Fibroblast of skin of right quadriceps (primary cell): ENCODE measurements at regions not wholly inside any gene's neighbourhood (a gene's known extent, or its start where the extent isn't known, plus 50 kb on each side); places are given as distances from the start of the nearest gene placed in this dataset.
"Not testable (repeated sequence)": the region's sequence is repeated elsewhere in the genome, so short reads cannot be mapped to it uniquely, and the experiment has no call there.

Experiments
- DNase-seq: peaks from one replicate; pipeline ENCODE4 v3.0.0-alpha.2; 2013

DNA sequence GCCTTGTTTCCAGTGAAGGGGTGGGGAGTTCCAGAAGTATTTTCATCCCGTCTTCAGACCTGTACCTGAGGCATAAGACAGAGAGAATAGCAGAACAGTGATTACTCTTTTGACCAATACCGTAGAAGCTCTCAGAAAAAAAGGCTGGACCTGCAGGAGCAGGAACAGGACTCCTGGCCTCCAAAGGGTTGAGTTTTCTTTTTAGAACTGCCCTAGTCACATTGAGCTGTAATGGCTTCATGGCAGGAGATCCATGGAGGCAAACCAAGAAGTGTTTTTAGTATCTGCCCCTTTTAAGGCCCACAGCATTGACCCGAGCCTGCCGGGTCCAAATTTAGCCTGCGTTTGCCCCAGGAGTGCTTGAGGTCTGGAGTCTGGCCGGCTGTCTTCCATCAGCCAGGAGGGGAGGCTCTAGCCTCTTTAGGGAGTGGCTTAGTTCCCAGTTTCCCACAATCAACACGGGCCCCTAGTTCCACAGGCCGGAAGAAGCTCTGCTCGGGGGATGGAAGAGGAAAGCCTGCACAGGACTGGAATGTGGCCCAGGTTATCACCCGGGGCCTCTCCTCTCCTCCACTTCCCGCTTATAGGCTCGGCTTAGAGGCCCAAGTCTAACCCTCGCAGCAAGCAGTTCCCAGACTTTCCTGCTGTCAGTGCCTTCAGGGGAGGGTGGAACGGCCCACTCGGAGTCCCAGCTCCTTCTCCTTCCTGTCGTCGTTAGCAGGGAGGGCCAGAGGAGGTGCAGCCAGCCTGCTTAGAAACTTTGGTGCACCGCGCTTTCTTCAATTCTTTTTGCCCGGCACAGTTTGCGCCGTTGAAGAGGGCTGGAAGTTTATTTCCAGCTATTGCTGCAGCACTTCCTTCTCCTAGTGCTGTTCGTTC lies 80.7 kb downstream of the C9orf152 start:
- DNase-seq: peak; percentile 77

DNA sequence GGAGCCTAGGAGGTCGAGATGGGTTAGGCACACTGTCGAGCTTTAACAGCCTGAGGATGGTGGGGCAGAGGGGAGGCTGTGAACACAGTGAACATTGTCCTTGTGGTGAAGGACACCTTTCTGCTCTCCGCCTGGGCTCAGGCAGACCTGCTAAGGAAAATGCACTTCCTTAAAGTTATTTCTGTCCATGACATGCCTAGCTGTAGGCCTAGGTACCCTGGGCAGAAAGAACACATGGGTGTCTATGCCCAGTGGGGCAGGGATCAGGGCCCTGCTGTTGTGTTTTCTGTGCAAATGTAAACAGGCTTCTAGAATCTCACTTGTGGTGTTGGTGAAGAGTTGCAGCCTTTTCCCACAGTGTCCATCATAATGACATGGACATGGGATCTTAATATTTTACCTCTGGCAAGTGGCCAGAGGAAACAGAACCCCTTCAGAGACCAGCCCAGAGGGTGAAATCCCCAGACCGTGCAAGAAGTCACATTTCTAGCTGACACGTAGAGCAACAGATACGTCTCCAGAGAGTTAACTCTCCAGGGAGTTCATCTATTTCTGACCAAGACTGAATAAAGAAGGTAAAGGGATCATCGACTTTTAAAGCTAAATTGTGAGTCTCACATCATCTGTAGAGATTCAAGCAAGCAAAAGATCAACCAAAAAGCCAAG lies 79.2 kb downstream of the C9orf152 start:
- no peak for DNase-seq

DNA sequence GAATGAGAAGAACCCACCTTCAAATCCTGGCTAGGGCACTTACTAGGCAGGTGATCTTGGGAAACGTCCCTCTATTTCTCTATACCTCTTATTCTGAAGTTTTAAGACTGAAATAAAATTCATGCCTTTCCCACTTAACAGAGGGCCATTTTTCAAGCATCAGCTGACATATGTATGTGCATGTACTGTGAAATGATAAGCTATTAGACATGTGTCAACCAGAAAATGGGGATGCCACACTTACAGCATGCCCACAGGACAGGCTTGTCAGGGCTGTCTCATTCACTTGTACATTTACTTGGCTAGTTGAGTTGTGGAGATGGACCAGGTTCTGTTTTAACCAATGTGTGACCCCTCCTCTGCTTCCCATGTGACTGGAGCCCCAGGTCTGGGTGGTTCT lies 78.5 kb downstream of the C9orf152 start:
- no peak for DNase-seq

DNA sequence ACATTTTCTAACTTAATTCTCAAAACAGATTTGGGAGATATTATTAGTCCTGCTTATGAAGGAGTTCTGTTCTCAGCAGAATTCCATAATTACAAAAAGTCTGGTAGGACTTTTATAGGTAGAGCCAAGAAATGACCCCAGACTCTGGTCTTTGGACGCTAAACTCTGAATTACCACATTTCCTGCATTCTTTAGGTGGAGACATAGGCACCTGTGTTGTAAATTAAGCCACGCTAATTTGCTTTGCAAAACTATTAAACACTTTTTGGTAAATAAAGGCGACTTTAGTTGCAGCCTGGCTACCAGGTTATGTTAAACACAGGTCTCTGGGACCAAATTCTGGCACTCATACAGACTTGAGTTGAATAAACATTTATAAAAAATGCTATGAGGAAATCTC lies 77.7 kb downstream of the C9orf152 start:
- DNase-seq: no peak

DNA sequence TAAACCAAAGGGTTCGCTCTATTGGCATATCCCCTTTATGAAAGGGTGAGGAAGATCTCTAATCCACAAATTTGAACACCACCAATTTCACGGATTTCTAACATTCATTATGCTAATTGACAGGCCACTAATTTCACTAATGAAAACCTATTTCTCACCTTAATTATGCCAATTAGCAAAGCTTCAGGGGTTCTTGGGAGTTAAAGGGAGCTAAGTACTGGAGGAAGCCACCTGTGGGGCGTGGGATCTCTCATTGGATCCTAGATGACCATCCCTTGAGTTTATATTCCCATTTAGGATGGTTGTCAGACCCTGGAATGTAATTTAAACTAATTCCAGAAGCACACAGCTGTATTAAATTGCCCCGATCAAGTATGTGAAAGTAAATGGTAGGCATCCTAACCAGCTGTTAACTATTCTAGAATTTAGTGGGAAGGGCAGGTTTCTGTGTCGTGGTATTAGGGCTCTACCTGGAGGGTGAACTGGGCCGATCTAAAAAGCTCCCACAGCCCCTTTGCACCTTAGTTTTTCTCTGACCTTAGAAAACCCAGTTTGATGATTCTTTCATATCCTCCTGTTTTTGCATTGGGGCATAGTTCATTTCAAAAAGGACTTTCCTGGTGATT lies 77.1 kb downstream of the C9orf152 start:
- DNase-seq: no peak

DNA sequence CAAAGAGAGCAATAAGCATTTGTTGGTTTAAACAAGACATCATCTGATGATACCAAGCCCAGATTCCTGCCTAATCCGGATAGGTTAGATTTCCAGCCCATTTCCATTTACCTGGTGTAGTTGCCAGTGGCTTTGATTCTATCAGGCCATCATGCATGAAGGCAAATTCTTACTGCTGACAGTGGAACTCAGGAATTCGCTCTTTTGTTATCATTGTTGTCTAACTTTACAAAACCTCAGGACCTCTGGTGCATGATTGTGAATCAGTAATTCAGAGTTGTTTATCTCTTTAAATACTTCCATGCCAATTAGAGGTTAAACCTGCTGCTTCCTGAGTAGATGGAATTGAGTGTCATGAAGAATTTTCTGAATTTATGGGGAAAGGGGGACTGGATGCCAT lies 76.5 kb downstream of the C9orf152 start:
- DNase-seq: peak; percentile 57

DNA sequence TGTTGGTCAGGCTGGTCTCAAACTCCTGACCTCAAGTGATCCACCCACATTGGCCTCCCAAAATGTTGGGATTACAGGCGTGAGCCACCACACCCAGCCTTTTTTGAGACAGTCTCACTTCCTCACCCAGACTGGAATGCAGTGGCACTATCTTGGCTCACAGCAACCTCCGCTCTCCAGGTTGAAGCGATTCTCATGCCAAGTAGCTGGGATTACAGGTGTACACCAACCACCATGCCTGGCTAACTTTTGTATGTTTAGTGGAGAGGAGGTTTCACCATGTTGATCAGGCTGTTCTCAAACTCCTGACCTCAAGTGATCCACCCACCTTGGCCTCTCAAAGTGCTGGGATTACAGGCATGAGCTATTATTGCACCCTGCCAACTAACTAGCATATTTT lies 75.4 kb downstream of the C9orf152 start:
- not testable (repeated sequence) for DNase-seq

DNA sequence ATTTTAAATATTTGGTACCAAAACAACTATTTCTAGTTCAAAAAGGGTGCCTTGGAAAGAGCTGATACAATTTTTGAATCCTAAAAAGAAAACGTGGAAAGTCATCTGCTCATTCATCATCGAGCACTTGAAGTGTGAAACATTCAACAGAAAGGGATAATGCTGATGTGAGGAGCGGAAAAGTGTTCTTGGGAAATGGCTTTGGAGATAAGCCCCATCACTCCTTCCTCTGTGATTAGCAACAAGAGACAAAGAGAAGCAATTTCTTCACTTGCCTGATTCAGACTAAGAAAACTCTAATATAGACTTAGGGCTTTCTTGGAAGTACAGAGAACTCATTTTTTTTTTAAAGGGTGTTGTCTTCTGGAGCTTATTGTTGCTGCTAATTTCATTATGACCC lies 74.9 kb downstream of the C9orf152 start:
- DNase-seq: no peak

DNA sequence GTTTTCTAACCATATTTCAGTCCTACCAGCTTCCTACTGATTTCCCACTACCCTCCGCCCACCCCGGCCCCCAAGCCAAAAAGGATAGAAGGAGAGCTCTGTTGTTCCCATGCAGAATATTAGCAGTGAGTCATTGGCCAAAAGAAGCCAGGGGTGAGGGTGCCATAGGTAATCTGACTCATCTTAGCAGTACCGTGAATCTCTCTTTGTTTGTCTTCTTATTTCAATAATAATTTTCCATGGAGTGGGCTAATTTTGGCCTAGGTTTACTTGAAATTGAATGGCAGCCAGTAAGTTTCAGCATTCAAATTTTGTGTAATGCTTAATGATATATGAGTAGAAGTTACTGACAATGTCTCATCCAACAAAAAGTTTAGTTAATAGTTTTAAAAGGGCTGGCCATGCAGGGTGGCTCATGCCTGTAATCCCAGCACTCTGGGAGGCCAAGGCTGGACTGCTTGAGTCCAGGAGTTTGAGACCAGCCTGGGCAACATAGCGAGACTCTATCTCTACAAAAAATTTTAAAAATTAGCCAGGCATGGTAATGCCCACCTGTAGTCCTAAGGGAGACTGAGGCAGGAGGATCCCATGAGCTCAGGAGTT lies 74.2 kb downstream of the C9orf152 start:
- peak; percentile 69 for DNase-seq

DNA sequence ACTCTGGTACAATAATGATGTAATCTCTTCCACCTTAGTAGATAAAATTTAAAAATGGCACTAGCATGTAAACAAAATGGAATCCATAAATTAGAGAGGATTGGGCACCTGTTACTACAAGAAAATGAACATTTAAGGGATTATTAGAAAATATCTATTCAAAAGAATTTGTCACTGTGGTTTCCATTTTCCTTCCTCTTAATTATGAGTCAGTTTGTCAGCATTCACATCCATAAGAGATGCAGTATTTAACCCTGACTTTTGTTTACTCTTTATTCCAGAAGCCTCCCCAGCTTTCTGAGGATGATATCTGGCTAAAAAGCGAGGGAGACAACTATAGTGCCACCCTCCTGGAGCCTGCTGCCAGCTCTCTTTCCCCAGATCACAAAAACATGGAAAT lies 72.1 kb downstream of the C9orf152 start:
- peak; percentile 52 for DNase-seq

DNA sequence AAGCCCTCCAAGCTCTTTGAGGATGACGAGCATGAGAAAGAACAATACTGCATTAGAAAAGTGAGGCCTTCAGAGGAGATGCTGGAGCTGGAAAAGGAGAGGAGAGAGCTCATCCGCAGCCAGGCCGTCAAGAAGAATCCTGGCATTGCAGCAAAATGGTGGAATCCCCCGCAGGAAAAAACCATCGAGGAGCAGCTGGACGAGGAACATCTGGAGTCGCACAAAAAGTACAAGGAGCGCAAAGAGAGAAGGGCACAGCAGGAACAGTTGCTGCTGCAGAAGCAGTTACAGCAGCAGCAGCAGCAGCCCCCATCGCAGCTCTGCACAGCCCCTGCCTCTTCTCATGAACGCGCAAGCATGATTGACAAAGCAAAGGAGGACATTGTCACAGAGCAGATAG lies 71.2 kb downstream of the C9orf152 start:
- no peak for DNase-seq

DNA sequence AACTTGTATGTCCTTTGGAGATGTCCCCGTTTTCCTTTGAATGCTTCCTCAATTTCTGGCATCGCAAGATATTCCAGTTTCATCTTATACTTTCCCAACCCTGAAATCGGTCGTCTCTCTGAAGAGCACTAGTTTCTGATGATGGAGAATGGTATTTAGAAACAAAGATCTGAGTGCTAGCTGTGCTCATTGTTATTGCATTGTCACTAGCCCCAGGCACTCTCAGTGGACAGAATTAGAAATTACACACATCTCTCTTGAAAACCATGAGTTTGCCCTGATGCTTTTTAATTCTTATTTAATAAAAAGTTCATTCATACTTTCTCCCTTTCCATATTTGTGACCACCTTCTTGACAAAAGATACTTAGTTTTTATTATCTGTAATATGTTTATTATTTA lies 67.7 kb downstream of the C9orf152 start:
- DNase-seq: no peak

DNA sequence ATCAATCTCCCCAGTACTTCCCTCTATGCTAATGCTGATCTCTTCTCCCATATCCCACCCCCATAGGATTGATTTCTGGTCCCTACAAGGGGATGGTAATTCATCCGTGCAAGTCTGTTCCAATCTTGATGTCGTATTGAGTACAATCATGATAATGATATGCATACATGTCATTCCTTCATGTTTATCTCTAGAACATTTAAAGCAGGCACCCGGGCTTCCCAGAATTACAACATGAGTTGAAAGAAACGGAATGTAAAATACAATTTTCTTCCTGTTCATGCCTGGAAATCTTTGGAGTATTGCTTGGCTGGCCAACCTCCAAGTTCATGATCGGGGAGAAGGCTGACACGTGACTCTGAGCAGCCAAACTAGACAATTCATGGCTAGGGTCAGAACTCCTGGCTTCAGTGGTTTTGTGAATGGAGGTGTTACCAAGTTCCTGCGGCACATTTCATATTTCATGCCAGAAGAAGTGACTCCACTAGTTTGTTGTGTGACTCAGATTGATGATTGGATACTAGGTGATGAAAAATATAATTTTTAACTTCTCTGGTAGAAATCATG lies 66.6 kb downstream of the C9orf152 start:
- peak; percentile 100 for DNase-seq

DNA sequence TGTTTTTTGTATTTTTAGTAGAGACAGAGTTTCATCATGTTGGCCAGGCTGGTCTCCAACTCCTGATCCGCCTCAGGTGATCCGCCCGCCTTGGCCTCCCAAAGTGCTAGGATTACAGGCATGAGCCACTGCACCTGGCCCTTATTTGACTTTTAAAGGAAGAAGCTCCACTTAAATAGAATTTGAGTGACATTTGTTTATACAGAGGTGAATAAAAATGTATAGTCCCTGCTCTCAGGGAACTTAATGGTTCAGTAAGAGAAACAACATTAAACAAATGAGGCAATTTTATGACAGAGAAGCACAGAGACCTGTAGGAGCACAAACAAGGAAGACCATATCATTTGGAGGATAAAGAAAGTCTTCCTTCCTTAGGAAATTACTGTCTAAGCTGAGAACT lies 65.7 kb downstream of the C9orf152 start:
- DNase-seq: no peak

DNA sequence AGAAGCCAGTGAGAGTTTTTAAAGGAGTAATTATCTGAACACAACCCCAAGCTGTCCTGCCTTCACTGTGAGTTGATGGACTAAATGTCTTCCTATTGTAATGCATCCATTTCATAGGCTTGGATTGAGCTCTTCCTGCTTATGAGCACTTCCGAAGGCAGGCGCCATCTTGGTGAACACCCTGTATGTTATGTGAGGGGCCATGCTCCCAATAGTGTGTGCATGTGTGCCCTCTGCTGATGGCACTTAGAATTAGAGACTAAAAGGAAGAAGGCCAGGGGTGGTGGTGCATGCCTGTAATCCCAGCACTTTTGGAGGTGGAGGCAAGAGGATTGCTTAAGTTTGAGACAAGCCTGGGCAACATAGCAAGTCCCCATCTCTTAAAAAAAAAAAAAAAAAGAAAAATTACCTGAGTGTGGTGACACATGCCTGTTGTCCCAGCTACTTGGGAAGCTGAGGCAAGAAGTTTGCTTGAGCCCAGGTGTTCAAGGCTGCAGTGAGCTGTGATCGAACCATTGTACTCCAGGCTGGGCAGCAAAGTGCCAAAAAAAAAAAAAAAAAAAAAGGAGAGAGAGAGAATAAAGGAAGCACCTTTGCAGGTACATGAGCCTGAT lies 65.0 kb downstream of the C9orf152 start:
- DNase-seq: no peak

DNA sequence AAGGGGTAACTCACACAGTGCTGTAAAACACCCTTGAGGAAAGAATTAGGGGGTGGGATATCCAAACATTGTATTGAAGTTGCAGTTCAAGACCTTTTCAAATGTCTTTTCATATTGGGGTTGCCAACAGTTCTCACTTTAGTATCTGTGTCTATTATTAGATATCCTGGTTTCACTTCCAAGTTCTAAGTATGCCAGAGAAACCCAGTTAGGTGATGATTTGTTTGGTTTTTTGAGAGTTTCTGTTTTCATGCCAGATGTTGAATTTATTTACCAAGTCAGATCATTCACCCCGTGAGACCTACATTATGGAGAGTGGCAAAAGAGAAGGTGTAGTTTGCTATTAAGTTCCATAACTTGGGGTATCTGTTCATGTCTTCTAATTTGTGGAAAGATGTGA lies 64.5 kb downstream of the C9orf152 start:
- no peak for DNase-seq

DNA sequence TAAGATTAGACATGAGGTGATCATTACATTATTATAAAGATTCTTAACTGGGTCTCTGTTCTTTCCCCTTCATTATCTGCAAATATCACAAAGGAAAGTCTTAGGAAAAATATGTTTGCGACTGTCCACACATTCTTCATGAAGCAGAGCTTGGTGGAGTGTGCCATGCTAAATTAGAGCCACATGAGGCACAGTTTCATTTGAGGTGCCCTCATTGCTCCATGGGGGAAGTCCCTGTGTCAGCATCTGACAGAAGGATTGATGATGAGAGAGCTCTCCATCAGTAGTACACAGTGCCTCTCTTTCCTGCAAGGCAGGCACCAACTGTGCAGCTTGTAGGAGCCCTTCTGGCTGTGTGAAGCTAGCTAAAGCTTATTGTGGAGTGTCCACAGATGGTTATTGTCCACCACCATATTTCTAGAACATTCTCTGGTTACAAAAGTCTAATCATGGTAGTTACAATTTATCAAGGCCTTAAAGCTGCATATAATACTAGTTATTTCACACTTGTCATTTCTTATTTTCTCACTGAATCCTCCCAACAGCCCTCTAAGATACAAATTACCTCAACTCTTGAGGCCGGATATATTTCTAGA lies 63.9 kb downstream of the C9orf152 start:
- DNase-seq: no peak

DNA sequence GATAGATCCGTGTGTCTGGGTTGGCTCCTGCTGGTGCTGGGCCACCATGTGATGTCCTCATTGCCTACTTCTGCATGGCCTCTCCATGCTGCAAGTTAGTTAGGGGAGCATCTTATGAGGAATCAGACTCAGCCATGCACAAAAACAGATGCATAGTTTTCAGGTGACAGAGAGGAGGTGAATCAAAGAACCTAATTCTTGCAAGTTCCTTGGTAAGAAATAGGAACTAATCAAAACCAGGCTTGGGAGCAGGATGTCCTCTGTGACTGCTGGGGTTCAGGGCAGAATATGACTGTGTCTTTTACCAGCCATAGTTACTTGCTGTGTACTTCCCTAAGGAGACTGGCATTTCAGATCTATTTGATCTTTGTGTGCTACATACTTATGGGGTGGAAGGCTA lies 61.6 kb downstream of the C9orf152 start:
- DNase-seq: peak; percentile 65

DNA sequence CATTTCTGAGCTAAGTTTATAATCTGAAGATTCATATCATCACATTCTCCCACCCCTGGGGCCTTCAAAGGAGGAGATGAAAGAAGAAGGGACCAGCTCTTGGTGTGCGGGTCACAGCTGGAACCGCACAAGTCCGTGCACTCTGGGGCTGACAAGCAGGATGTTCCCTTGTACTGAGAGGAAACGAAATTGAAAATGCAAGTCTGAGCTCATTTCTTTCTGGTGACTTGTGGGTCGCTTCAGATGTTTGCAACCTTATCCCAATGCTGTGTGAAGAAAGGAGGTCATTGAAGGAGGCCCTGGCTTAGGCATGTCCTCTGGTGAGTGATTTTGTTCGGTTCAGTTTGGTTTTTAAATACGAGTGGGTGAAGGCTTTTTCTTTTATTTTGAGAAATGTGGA lies 59.6 kb downstream of the C9orf152 start:
- no peak for DNase-seq

DNA sequence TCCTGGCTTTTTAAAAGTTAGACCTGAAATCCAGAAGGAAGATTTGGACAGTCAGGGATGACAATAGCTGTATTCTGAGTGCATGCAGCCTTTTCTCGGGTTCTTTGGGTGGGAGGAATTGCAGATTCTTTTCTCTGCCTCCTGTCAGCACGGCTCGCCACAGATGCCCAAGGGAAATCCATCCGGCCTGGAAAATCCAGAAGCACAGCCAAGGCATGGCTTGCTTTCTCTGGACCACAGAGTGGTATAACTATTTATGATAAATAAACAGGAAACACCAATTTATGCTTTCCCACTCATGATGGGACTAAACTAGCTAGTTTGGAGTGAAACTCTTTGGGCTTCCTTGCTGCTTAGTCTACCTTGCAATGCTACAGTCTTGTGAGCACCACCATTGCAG lies 59.1 kb downstream of the C9orf152 start:
- DNase-seq: peak; percentile 82
